Prostate gland (tissue), 2 donors: ENCODE measurements at regions not wholly inside any gene's neighbourhood (a gene's known extent, or its start where the extent isn't known, plus 50 kb on each side); places are given as distances from the start of the nearest gene placed in this dataset.
"Not testable (repeated sequence)": the region's sequence is repeated elsewhere in the genome, so short reads cannot be mapped to it uniquely, and the experiment has no call there.

Source experiments
- DNase-seq: peaks from one replicate; pipeline ENCODE4 v3.0.0-alpha.2; 2019; ENCODE audit warnings: low spot score
- H3K27ac ChIP-seq, 2 donors: fragments of 200-600 bp; sonication (generic); 2 replicates each; pipeline ENCODE4 v1.5.1; 2017 to 2019
- H3K27me3 ChIP-seq: fragments of 200-600 bp; sonication (generic); replicated peaks from 2 replicates; pipeline ENCODE4 v1.5.1; 2019; ENCODE audit not compliant: insufficient read depth
- H3K36me3 ChIP-seq, 2 donors: fragments of 200-600 bp; sonication (generic); 1 replicate in 1 of 2; 2 replicates in 1 of 2; pipeline versions ENCODE4 v1.5.1 to v1.8.1; 2017 to 2019
- H3K4me1 ChIP-seq: fragments of 200-600 bp; sonication (generic); replicated peaks from 2 replicates; pipeline ENCODE4 v1.5.1; 2019
- H3K4me3 ChIP-seq, 2 donors: fragments of 200-600 bp; sonication (generic); 2 replicates each; pipeline ENCODE4 v1.5.1; 2017 to 2019
- H3K9me3 ChIP-seq: fragments of 200-600 bp; sonication (generic); 2 replicates; pipeline ENCODE4 v1.5.1; 2017
- CTCF ChIP-seq, 4 experiments: fragments of 200-600 bp in 2 of 4; fragments of 450-650 bp in 2 of 4; sonication (generic) in 2 of 4; IDR thresholded peaks; 1 replicate in 3 of 4; 2 replicates in 1 of 4; pipeline ENCODE4 v1.5.1; 2016 to 2019; ENCODE audit warnings: antibody characterized with exemption in 4 of 4, mild to moderate bottlenecking in 2 of 4, moderate library complexity in 2 of 4
- POLR2A ChIP-seq: fragments of 450-650 bp; IDR thresholded peaks from one replicate; pipeline ENCODE4 v1.6.1; 2016; ENCODE audit warnings: antibody characterized with exemption, mild to moderate bottlenecking
- POLR2AphosphoS5 ChIP-seq: sonication (generic); formaldehyde crosslinking; IDR thresholded peaks from one replicate; pipeline ENCODE4 v1.6.1; 2017; ENCODE audit warnings: antibody characterized with exemption
- WGBS: methylation state at CpG from one replicate; pipeline ENCODE4 v1.1.5; 2018; 5-methylcytosine and 5-hydroxymethylcytosine counted together
- intact Hi-C: fragments of 100-400 bp; cut with DNase I; formaldehyde crosslinking; loops from one replicate; pipeline ENCODE4 v1.14.2; 2022

- DNase-seq, result no peak
- H3K27ac ChIP-seq, result no peak overlapping the region
- no peaks in the 10 kb centered on the region for H3K4me1 ChIP-seq
- intact Hi-C loops, result no loop called here
- no peaks in the 10 kb centered on the region for H3K9me3 ChIP-seq
- no peak overlapping the region for H3K4me3 ChIP-seq
- TF ChIP-seq POLR2AphosphoS5, result no peak
- TF ChIP-seq POLR2A, result no peak
- TF ChIP-seq CTCF (IDR thresholded peaks at IDR 0.05), result no peak
- no peaks in the 10 kb centered on the region for H3K27me3 ChIP-seq
- 35% methylated on average over 6 of the region's 6 CpGs for WGBS
- no peaks in the 10 kb centered on the region for H3K36me3 ChIP-seq
Observed at GRCh38 chr21:27329255-27329851, 362.5 kb upstream of the ADAMTS5 start.

GRCh38 chr21:27326301-27326700, 359.4 kb upstream of the ADAMTS5 start:
- TF ChIP-seq POLR2A (no peak), CTCF (IDR thresholded peaks at IDR 0.05) (no peak), POLR2AphosphoS5 (no peak)
- peaks cover 3% of the 10 kb centered on the region for H3K27me3 ChIP-seq
- H3K36me3 ChIP-seq, result no peaks in the 10 kb centered on the region
- WGBS, result 21% methylated on average over 4 of the region's 4 CpGs
- no peaks in the 10 kb centered on the region for H3K4me1 ChIP-seq
- no peak overlapping the region for H3K27ac ChIP-seq
- H3K4me3 ChIP-seq, result no peak overlapping the region
- intact Hi-C loops, result no loop called here
- H3K9me3 ChIP-seq, result no peaks in the 10 kb centered on the region
- DNase-seq, result no peak

DNA sequence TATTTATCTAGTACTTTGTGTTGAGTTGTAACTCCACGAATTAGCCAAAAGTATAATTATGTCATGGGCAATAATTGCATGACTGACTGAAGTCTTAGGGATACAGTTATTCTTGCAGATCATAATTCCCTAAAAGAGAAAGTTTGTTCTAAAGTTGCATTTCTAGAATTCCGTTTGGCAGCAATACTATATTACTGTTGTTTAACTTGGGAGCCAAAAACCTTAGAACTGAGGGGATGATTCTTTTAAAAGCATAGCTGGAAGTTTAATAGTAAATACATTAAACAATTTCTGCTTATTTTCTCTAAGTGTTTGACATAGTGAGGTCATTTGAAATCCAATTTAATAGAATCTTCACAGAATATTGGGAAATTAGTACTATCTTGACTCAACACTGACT, 356.4 kb upstream of the ADAMTS5 start:
- Histone ChIP-seq H3K4me1 (no peaks in the 10 kb centered on the region), H3K27me3 (peaks cover 3% of the 10 kb centered on the region), H3K36me3 (no peaks in the 10 kb centered on the region), H3K9me3 (no peaks in the 10 kb centered on the region), H3K27ac (no peak overlapping the region), H3K4me3 (no peak overlapping the region)
- WGBS, result 79% methylated on average over 2 of the region's 2 CpGs
- intact Hi-C loops, result no loop called here
- no peak for DNase-seq
- no peak for TF ChIP-seq POLR2A
- no peak for TF ChIP-seq CTCF (IDR thresholded peaks at IDR 0.05)
- no peak for TF ChIP-seq POLR2AphosphoS5

GRCh38 chr21:27321791-27322190, 354.9 kb upstream of the ADAMTS5 start:
- Histone ChIP-seq H3K4me1 (no peaks in the 10 kb centered on the region), H3K36me3 (no peaks in the 10 kb centered on the region), H3K27me3 (peaks cover 3% of the 10 kb centered on the region), H3K4me3 (no peak overlapping the region), H3K9me3 (no peaks in the 10 kb centered on the region), H3K27ac (no peak overlapping the region)
- intact Hi-C loops, result no loop called here
- DNase-seq, result no peak
- TF ChIP-seq POLR2A, result no peak
- TF ChIP-seq POLR2AphosphoS5, result no peak
- no peak for TF ChIP-seq CTCF (IDR thresholded peaks at IDR 0.05)
- 88% methylated on average over 2 of the region's 2 CpGs for WGBS

DNA sequence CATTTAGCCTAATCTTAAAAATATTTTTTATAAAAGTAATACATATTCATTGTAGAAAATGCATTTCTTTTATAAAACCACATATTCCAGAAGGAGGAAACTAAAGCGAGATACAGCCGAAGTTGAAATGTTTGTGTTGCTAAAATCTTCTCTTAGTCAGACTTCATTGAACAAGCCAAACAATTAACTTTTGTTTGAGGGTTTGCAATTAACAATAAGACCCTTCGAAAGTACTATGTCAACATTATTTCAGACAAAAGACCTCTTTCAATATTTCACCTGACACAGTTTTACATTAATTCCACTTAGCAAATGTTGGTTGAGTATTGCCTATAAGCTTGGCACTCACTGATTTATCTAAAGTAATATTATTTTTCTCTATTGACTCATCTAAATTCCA, 354.0 kb upstream of the ADAMTS5 start:
- WGBS, result 68% methylated on average over 3 of the region's 3 CpGs
- intact Hi-C loops, result no loop called here

GRCh38 chr21:27317601-27318000, 350.7 kb upstream of the ADAMTS5 start:
- intact Hi-C loops, DNase-seq, H3K27me3 ChIP-seq, H3K36me3 ChIP-seq, H3K4me1 ChIP-seq, H3K9me3 ChIP-seq, H3K4me3 ChIP-seq, H3K27ac ChIP-seq: not testable (repeated sequence)
- WGBS, result 95% methylated on average over 3 of the region's 3 CpGs

More for the DNA sequence above, 354.0 kb upstream of the ADAMTS5 start:
- Histone ChIP-seq H3K4me1 (no peaks in the 10 kb centered on the region), H3K27me3 (peaks cover 3% of the 10 kb centered on the region), H3K4me3 (no peak overlapping the region), H3K9me3 (no peaks in the 10 kb centered on the region), H3K27ac (no peak overlapping the region), H3K36me3 (no peaks in the 10 kb centered on the region)
- TF ChIP-seq POLR2AphosphoS5, result no peak
- DNase-seq, result no peak
